HG02973 (cell line): ENCODE measurements at regions not wholly inside any gene's neighbourhood (a gene's known extent, or its start where the extent isn't known, plus 50 kb on each side); places are given as distances from the start of the nearest gene placed in this dataset.

ENCODE experiments used
- ATAC-seq: cut with Tn5 transposase; IDR thresholded peaks from one replicate; pipeline ENCODE4 v1.9.1; 2021; ENCODE audit warnings: moderate library complexity; ENCODE audit not compliant: unreplicated experiment

- ATAC-seq = no peak
These were observed 557.6 kb downstream of the QKI start for GRCh38 chr6:163971841-163972838.

DNA sequence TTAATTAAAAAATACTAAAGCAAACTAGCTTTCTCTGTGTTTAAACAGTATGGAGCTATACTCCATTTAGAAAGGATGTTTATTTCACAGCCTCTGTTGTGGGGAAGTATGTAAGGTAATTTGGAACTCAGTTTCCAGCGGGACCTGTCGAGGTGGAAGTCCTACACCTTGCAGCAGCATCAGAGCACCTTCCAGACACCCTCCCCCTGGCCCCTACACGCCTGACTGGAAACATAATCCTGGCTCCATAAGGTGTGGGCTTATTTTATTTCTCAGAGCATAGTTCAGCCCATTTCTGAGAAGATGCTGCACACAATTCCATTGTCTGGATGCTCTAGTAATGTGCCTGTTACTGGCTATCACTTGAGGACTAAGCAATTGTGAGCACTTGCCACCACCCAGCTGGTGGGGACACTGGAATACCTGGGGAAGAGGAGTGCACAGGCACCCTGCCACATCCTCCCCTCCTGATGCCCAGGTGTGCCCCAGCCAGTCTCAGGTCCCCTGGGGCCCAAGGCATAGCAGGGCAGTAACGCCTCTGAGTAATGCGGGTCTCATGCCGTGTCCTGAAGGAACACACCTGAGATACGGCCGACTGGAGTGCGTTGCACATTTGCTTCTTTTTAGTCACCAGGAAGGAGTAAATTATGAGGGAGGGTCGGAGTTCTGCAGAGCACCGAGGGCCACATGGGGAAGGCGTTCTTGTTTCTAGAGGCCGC is 556.5 kb downstream of the QKI start:
- ATAC-seq = no peak

- ATAC-seq = no peak
These were observed 551.2 kb downstream of the QKI start for GRCh38 chr6:163965426-163966348.

- no peak for ATAC-seq
These were observed 550.3 kb downstream of the QKI start for GRCh38 chr6:163964789-163965188.

- no peak for ATAC-seq
These were observed 548.9 kb downstream of the QKI start for GRCh38 chr6:163963205-163964120.

DNA sequence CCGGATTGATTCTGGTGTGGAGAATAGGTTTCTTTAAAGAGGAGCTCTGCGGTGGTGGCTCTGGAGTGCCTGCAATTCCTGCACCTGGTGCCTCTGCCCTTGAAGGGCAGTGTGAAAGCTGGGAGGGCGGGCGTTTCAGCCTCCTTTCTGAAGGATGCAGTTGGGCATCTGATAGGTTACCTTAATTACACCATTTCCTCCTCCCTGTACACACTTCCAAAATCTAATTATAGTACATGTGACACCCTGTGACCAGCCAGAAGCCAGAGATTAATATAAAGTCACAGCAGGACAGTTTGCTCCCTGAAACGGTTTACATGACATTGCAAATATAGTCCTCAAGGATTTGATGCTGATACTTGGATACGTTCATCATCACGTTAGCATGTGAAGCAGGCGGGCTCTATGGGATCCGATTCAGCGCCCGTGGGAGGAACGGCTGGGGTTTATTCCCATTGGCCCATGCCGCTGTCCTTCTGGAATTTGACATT is 548.2 kb downstream of the QKI start:
- ATAC-seq = no peak

- no peak for ATAC-seq
These were observed 545.6 kb downstream of the QKI start for GRCh38 chr6:163960128-163960527.

GRCh38 chr6:163958646-163959045 is 544.1 kb downstream of the QKI start:
- no peak for ATAC-seq

- peak; percentile 98 for ATAC-seq
These were observed 542.3 kb downstream of the QKI start for GRCh38 chr6:163956571-163957407.

DNA sequence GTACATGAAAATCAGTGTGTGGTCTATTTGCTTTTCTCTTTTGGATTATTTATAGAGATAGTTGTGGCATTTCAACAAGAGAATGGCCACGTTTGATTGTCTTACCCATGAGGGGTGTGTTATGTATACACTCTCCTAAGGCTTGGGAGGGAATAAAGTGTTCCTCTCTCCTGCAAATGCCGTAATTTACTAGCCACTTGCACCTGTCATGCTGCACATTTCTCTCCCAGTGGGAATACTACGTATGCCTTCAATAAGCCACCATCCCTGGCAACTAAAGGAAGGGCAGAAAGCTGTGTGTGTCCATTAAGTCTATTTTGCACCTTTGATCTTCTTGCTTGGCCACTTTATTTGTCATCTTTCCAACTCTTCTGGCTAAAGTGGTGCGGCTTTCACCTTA is 541.2 kb downstream of the QKI start:
- ATAC-seq = no peak

- ATAC-seq = no peak
These were observed 540.6 kb downstream of the QKI start for GRCh38 chr6:163955096-163955495.

GRCh38 chr6:163954088-163954775 is 539.7 kb downstream of the QKI start:
- no peak for ATAC-seq

DNA sequence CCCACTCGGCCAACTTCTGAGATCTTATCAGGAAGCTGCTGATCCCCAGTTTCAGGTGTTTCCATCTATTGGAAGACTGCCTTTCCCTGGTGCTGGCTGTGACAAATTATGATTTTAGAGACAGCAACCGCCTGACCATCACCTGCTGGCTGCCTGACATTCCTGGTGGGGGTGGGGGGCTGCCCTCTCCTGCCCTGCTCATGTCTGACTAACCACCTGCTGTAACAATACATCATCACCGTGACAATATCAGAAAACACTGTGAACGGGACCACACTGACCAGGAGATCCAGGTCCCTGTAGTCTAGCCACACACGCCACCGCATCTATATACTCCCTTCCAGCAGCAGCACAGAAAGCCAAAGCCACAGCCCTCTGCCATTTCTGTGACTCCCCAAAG is 537.5 kb downstream of the QKI start:
- ATAC-seq = no peak

DNA sequence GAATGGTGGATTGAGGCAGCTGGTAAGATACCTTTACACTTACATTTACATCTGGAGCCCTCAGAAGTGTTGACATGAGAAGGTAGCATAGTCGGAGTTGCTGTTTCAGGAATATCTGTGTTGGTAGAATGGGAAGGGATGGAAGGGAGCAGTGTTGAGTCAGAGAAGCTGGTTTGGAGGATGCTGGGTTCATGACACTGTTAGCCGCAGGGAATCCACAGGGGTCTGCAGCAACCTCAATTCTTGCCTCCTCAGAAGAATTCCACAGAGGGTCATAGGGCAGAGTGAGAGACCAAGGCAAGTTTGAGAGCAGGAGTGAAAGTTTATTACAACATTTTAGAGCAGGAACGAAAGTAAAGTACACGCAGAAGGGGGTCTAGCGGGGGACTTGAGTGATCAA is 536.8 kb downstream of the QKI start:
- no peak for ATAC-seq

GRCh38 chr6:163950159-163950558 is 535.6 kb downstream of the QKI start:
- no peak for ATAC-seq

- ATAC-seq = no peak
These were observed 534.9 kb downstream of the QKI start for GRCh38 chr6:163949431-163949830.

GRCh38 chr6:163948250-163948649 is 533.7 kb downstream of the QKI start:
- no peak for ATAC-seq

DNA sequence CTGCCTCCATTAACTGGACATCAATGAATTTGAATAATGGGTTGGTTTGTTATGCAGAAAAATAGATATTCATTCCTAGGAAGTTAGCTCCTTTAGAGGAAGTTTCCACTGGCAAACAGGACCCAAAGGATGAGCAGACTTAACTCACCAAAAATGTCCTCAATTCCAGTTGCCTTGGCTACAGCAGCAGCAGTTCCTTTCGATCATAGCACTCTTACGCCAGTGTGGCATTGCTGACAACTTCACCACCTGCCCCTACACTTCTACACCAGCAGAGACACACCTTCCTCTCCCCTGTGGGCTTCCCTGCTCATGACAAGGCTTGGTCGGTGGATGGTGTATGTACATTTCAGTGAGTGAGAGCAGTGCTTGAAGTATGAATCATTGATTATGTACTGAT is 532.8 kb downstream of the QKI start:
- ATAC-seq = no peak
